ENCODE measurements at regions not wholly inside any gene's neighbourhood (a gene's known extent, or its start where the extent isn't known, plus 50 kb on each side); places are given as distances from the start of the nearest gene placed in this dataset.

GRCh38 chr2:234858145-234858544 is 93.7 kb upstream of the SH3BP4 start:
- TF ChIP-seq CTCF (IDR thresholded peaks at IDR 0.05), result no peak
- TF ChIP-seq POLR2A (IDR thresholded peaks at IDR 0.05), result no peak

Data from heart left ventricle (tissue), 13 donors.